ENCODE measurements at regions not wholly inside any gene's neighbourhood (a gene's known extent, or its start where the extent isn't known, plus 50 kb on each side); places are given as distances from the start of the nearest gene placed in this dataset.

- Histone ChIP-seq H3K36me3 (ENCODE audit: control insufficient read depth in 2 of 3, insufficient read depth in 3 of 3, low read length in 3 of 3) (no peaks in the 10 kb centered on the region), H3K9me3 (ENCODE audit: control insufficient read depth in 2 of 3, insufficient read depth in 1 of 3, low read length in 3 of 3) (peaks cover 0 to 8% (median 0%) of the 10 kb centered on the region in 3 donors), H3K9ac (ENCODE audit: low read length in 3 of 3) (no peak overlapping the region), H3K4me3 (ENCODE audit: low read length in 3 of 3) (no peak overlapping the region), H3K4me1 (ENCODE audit: control insufficient read depth in 2 of 3, insufficient read depth in 2 of 3, low read depth in 1 of 3, low read length in 3 of 3) (no peaks in the 10 kb centered on the region), H3K27me3 (ENCODE audit: control insufficient read depth, insufficient read depth, low read length) (no peaks in the 10 kb centered on the region), H3K27ac (ENCODE audit: low read depth in 2 of 2, low read length in 2 of 2) (no peak overlapping the region)
- intact Hi-C loops (cut with DNase I), result no loop called here
- TF ChIP-seq CTCF (IDR thresholded peaks at IDR 0.05; ENCODE audit: borderline replicate concordance, extremely low read depth, insufficient read depth), result no peak
- FAIRE-seq (no peak), DNase-seq (peak in 1 of 5 donors; percentile 55)
Measured at GRCh38 chr13:18962168-18962734, 219.4 kb downstream of the TUBA3C start.

DNA sequence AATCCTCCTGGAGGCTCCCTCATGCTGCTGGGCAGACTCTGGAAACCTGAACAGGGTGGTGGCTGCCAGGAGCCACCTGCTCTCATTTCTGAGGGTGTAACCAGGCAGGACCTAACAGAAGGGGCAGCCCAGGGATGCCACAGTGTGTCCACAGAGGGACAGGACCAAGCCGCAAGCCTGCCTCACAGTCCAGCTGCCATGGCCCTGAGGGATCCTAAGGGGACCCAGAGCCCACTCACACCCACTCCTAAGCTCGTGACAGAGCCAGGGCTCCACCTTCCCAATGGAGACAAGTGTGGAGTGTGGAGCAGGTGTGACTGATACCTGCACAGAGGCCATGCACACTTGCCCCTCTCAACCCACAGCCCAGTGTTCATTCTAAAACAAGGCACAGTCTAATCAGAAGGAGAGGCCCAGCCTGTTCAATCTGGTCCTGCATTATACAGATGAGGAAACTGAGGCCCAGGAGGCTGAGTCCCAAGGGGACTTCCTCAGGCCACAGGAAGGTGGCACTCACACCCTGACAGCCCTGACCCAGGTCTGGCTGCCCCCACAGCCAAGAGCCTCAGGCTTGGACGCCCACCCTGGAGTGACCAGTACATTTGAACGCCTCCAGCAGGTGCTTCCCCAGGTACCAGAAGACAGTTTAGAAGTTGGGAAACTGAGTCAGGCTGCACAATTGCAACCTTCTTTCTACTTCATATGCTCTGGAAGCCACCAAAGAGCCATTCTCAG is 220.1 kb downstream of the TUBA3C start:
- peaks cover 0 to 8% (median 0%) of the 10 kb centered on the region in 3 donors for H3K9me3 ChIP-seq (ENCODE audit: control insufficient read depth in 2 of 3, insufficient read depth in 1 of 3, low read length in 3 of 3)
- no peaks in the 10 kb centered on the region for H3K4me1 ChIP-seq (ENCODE audit: control insufficient read depth in 2 of 3, insufficient read depth in 2 of 3, low read depth in 1 of 3, low read length in 3 of 3)
- no peak for FAIRE-seq
- intact Hi-C loops (cut with DNase I), result no loop called here
- no peak overlapping the region for H3K4me3 ChIP-seq (ENCODE audit: low read length in 3 of 3)
- no peaks in the 10 kb centered on the region for H3K36me3 ChIP-seq (ENCODE audit: control insufficient read depth in 2 of 3, insufficient read depth in 3 of 3, low read length in 3 of 3)
- H3K27ac ChIP-seq (ENCODE audit: low read depth in 2 of 2, low read length in 2 of 2), result no peak overlapping the region
- no peak for TF ChIP-seq CTCF (IDR thresholded peaks at IDR 0.05; ENCODE audit: borderline replicate concordance, extremely low read depth, insufficient read depth)
- H3K9ac ChIP-seq (ENCODE audit: low read length in 3 of 3), result no peak overlapping the region
- DNase-seq, result no peak
- H3K27me3 ChIP-seq (ENCODE audit: control insufficient read depth, insufficient read depth, low read length), result no peaks in the 10 kb centered on the region

DNA sequence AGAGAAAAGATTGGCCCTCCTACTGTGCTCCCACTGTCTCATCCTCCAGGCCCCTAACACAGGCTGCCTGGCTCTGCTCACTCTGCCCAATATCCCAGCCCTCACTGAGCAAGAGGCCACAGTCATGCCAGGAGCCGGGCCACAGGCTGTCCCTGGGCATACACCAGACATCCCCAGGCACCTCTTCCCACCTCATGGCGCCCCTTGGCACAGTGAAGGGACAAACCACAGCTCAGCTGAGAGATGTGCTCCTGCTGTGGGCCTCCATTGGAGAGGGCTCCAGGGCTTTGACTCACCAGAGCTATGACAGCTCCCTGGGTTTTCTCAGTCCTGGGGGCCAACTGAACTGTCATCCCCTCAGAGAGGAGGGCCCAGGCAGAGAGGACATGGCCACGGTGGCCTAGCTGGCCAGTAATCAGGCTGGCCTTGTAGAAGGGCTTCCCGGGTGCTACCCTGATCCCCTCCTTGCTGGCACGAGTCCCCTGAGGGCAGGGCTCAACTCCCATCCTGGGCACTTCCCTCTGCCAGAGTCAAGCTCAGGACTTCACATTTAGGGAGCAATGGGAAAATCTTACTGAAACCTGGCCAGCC is 220.9 kb downstream of the TUBA3C start:
- no peak for TF ChIP-seq CTCF (IDR thresholded peaks at IDR 0.05; ENCODE audit: borderline replicate concordance, extremely low read depth, insufficient read depth)
- FAIRE-seq (no peak), DNase-seq (no peak)
- H3K9ac ChIP-seq (ENCODE audit: low read length in 3 of 3), result no peak overlapping the region
- H3K36me3 ChIP-seq (ENCODE audit: control insufficient read depth in 2 of 3, insufficient read depth in 3 of 3, low read length in 3 of 3), result no peaks in the 10 kb centered on the region
- intact Hi-C loops (cut with DNase I), result no loop called here
- H3K4me3 ChIP-seq (ENCODE audit: low read length in 3 of 3), result no peak overlapping the region
- no peaks in the 10 kb centered on the region for H3K27me3 ChIP-seq (ENCODE audit: control insufficient read depth, insufficient read depth, low read length)
- H3K27ac ChIP-seq (ENCODE audit: low read depth in 2 of 2, low read length in 2 of 2), result no peak overlapping the region
- H3K9me3 ChIP-seq (ENCODE audit: control insufficient read depth in 2 of 3, insufficient read depth in 1 of 3, low read length in 3 of 3), result peaks cover 0 to 8% (median 0%) of the 10 kb centered on the region in 3 donors
- no peaks in the 10 kb centered on the region for H3K4me1 ChIP-seq (ENCODE audit: control insufficient read depth in 2 of 3, insufficient read depth in 2 of 3, low read depth in 1 of 3, low read length in 3 of 3)
